ENCODE measurements at regions not wholly inside any gene's neighbourhood (a gene's known extent, or its start where the extent isn't known, plus 50 kb on each side); places are given as distances from the start of the nearest gene placed in this dataset.

DNA sequence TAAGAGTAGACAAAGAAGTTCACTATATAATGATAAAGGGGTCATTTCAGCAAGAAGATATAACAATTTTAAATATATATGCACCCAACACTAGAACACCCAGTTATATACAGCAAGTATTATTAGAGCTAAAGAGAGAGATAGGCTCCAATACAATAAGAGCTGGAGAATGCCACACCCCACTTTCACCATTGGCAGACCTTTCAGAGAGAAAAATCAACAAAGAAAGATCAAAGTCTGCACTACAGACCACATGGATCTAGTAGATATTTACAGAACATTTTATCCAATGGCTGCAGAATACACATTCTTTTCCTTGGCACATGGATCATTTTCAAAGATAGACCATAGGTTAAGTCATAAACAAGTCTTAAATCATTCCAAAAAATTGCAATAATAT, 479.7 kb upstream of the DIAPH2 start (continued):
- TF ChIP-seq ZNF337 (CRISPR knock-in tag; IDR thresholded peaks at IDR 0.05; ENCODE audit: borderline replicate concordance, low read depth) = no peak
- TF ChIP-seq, protein P1, sequence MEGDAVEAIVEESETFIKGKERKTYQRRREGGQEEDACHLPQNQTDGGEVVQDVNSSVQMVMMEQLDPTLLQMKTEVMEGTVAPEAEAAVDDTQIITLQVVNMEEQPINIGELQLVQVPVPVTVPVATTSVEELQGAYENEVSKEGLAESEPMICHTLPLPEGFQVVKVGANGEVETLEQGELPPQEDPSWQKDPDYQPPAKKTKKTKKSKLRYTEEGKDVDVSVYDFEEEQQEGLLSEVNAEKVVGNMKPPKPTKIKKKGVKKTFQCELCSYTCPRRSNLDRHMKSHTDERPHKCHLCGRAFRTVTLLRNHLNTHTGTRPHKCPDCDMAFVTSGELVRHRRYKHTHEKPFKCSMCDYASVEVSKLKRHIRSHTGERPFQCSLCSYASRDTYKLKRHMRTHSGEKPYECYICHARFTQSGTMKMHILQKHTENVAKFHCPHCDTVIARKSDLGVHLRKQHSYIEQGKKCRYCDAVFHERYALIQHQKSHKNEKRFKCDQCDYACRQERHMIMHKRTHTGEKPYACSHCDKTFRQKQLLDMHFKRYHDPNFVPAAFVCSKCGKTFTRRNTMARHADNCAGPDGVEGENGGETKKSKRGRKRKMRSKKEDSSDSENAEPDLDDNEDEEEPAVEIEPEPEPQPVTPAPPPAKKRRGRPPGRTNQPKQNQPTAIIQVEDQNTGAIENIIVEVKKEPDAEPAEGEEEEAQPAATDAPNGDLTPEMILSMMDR (CRISPR knock-in tag; IDR thresholded peaks at IDR 0.05) = no peak
- TF ChIP-seq GTF2F1 (IDR thresholded peaks at IDR 0.05; ENCODE audit: low read length) = no peak
- TF ChIP-seq, protein P2, sequence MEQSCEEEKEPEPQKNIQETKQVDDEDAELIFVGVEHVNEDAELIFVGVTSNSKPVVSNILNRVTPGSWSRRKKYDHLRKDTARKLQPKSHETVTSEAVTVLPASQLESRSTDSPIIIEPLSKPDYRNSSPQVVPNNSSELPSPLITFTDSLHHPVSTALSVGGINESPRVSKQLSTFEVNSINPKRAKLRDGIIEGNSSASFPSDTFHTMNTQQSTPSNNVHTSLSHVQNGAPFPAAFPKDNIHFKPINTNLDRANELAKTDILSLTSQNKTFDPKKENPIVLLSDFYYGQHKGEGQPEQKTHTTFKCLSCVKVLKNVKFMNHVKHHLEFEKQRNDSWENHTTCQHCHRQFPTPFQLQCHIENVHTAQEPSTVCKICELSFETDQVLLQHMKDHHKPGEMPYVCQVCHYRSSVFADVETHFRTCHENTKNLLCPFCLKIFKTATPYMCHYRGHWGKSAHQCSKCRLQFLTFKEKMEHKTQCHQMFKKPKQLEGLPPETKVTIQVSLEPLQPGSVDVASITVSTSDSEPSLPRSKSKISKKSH (CRISPR knock-in tag; IDR thresholded peaks at IDR 0.05; ENCODE audit: borderline replicate concordance) = no peak
- no peak for TF ChIP-seq KLF13 (CRISPR knock-in tag; IDR thresholded peaks at IDR 0.05)
- TF ChIP-seq FOXA1 (IDR thresholded peaks at IDR 0.05) = no peak
- TF ChIP-seq FOXA1 (CRISPR knock-in tag; IDR thresholded peaks at IDR 0.05) = peak; percentile 39; the same call in 1 of the 2 replicates
- TF ChIP-seq RARG (CRISPR knock-in tag; IDR thresholded peaks at IDR 0.05; ENCODE audit: low read depth) = no peak
- no peak for TF ChIP-seq POLR2AphosphoS5 (IDR thresholded peaks at IDR 0.05; ENCODE audit: low read depth, low read length)
- no peak for TF ChIP-seq MXD3 (CRISPR knock-in tag; IDR thresholded peaks at IDR 0.05)
- TF ChIP-seq STAG1 (CRISPR knock-in tag; IDR thresholded peaks at IDR 0.05) = no peak
- TF ChIP-seq FOSL1 (CRISPR knock-in tag; IDR thresholded peaks at IDR 0.05; ENCODE audit: borderline replicate concordance) = no peak
- TF ChIP-seq, protein P3, sequence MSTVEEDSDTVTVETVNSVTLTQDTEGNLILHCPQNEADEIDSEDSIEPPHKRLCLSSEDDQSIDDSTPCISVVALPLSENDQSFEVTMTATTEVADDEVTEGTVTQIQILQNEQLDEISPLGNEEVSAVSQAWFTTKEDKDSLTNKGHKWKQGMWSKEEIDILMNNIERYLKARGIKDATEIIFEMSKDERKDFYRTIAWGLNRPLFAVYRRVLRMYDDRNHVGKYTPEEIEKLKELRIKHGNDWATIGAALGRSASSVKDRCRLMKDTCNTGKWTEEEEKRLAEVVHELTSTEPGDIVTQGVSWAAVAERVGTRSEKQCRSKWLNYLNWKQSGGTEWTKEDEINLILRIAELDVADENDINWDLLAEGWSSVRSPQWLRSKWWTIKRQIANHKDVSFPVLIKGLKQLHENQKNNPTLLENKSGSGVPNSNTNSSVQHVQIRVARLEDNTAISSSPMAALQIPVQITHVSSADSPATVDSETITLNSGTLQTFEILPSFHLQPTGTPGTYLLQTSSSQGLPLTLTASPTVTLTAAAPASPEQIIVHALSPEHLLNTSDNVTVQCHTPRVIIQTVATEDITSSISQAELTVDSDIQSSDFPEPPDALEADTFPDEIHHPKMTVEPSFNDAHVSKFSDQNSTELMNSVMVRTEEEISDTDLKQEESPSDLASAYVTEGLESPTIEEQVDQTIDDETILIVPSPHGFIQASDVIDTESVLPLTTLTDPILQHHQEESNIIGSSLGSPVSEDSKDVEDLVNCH (CRISPR knock-in tag; IDR thresholded peaks at IDR 0.05) = no peak
- TF ChIP-seq AKNA (CRISPR knock-in tag; IDR thresholded peaks at IDR 0.05; ENCODE audit: borderline replicate concordance) = no peak
- TF ChIP-seq, protein P4, sequence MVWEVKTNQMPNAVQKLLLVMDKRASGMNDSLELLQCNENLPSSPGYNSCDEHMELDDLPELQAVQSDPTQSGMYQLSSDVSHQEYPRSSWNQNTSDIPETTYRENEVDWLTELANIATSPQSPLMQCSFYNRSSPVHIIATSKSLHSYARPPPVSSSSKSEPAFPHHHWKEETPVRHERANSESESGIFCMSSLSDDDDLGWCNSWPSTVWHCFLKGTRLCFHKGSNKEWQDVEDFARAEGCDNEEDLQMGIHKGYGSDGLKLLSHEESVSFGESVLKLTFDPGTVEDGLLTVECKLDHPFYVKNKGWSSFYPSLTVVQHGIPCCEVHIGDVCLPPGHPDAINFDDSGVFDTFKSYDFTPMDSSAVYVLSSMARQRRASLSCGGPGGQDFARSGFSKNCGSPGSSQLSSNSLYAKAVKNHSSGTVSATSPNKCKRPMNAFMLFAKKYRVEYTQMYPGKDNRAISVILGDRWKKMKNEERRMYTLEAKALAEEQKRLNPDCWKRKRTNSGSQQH (CRISPR knock-in tag; IDR thresholded peaks at IDR 0.05; ENCODE audit: low read depth) = no peak
- TF ChIP-seq, protein P5, sequence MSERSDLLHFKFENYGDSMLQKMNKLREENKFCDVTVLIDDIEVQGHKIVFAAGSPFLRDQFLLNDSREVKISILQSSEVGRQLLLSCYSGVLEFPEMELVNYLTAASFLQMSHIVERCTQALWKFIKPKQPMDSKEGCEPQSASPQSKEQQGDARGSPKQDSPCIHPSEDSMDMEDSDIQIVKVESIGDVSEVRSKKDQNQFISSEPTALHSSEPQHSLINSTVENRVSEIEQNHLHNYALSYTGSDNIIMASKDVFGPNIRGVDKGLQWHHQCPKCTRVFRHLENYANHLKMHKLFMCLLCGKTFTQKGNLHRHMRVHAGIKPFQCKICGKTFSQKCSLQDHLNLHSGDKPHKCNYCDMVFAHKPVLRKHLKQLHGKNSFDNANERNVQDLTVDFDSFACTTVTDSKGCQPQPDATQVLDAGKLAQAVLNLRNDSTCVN (CRISPR knock-in tag; IDR thresholded peaks at IDR 0.05; ENCODE audit: borderline replicate concordance) = no peak
- TF ChIP-seq EEA1 (CRISPR knock-in tag; IDR thresholded peaks at IDR 0.05; ENCODE audit: borderline replicate concordance) = no peak

All from HepG2 (cell line).